ENCODE measurements at regions not wholly inside any gene's neighbourhood (a gene's known extent, or its start where the extent isn't known, plus 50 kb on each side); places are given as distances from the start of the nearest gene placed in this dataset.

GRCh38 chr4:140316799-140317198 lies 56.6 kb upstream of the SCOC start:
- no peak for DNase-seq (ENCODE audit: low read depth in 2 of 2)

GRCh38 chr4:140315970-140316369 lies 57.5 kb upstream of the SCOC start:
- DNase-seq (ENCODE audit: low read depth in 2 of 2), result no peak

DNA sequence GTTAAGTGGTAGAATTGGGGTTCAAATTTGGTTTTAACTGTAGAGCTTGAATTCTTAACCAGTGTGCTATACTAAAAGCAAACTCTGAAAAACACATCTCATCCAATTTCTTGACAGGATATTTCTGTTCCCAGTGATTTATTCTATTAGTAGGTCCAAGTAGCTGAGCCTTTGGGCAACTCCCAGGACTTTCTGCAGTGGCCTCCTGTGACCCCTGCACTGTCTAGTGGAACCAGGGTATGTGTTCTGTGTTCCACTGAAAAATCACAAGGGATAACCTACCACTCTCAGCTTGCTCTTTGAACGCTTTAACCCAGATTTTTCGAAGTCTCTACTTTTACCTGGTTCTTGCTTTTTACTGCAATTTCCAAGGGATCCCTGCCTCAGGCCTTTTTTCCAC lies 58.0 kb upstream of the SCOC start:
- no peak for DNase-seq (ENCODE audit: low read depth in 2 of 2)

DNA sequence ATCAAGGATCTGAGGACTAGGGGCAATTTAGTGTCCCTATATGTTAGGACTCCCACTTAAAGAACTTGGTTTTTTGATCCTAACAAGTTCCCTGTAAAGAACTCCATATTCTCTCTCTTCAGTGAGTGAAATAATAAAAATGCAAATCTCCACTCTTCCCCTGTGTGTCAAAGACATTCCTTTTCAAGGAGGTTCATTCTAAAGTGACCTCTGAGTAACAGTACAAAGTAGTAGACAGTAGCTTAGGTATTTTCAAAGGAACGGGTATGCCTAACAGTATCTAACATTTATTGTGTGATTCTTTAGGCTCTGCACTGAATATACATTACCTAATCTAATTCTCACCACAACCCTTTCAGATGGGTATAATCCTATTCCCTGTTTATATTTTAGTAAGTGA lies 58.4 kb upstream of the SCOC start:
- DNase-seq (ENCODE audit: low read depth in 2 of 2), result no peak

GRCh38 chr4:140312100-140312499 lies 61.3 kb upstream of the SCOC start:
- no peak for DNase-seq (ENCODE audit: low read depth in 2 of 2)

GRCh38 chr4:140311257-140311835 lies 62.1 kb upstream of the SCOC start:
- DNase-seq (ENCODE audit: low read depth in 2 of 2), result no peak

GRCh38 chr4:140309124-140309870 lies 64.1 kb upstream of the SCOC start:
- no peak for DNase-seq (ENCODE audit: low read depth in 2 of 2)

- DNase-seq (ENCODE audit: low read depth in 2 of 2), result peak in 1 of 2 donors; percentile 69
Measured at GRCh38 chr4:140308366-140309123, 64.9 kb upstream of the SCOC start.

DNA sequence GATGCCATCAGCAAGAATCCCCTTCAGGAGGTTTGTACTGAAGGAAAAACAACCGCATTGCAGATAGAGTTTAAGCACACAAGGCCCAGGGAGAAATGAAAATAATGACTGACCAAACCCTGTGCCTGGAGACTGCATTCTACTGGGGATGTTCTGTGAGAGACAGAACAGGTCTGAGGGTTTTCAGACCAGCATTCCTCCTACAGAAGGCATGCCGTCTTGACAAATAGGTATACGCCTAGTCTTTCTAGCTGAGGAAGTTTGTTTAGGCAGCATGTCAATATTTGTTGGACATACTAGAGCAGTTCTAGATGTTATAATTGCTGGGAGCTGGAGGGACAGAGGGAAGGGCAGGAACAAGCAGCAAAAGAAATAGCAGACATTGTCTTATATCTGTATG lies 68.4 kb upstream of the SCOC start:
- DNase-seq (ENCODE audit: low read depth in 2 of 2), result no peak

GRCh38 chr4:140304346-140304745 lies 69.1 kb upstream of the SCOC start:
- DNase-seq (ENCODE audit: low read depth in 2 of 2), result no peak

- DNase-seq (ENCODE audit: low read depth in 2 of 2), result no peak
Measured at GRCh38 chr4:140302151-140302859, 71.1 kb upstream of the SCOC start.

GRCh38 chr4:140300271-140300970 lies 73.0 kb upstream of the SCOC start:
- DNase-seq (ENCODE audit: low read depth in 2 of 2), result peak; percentile 17 to 64

DNA sequence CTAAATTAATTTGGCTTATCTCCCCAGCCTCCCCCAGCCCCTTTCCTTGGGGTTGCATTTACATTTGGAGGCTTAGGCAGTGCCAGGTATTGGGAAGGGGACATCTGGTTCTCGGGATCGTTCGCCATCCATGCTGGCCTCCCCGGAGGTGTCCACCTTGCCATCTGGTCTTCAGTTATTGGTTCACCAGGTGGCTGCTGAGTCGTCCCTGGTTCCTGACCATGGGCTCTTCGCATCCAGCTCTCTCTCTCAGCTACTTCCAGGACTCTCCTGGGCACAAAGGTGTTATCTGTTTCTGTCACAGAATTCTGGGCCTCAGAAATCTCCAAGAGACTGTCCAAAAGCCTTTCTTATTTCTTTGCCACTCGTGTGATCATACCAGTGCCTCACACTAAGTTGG lies 75.4 kb upstream of the SCOC start:
- no peak for DNase-seq (ENCODE audit: low read depth in 2 of 2)

DNA sequence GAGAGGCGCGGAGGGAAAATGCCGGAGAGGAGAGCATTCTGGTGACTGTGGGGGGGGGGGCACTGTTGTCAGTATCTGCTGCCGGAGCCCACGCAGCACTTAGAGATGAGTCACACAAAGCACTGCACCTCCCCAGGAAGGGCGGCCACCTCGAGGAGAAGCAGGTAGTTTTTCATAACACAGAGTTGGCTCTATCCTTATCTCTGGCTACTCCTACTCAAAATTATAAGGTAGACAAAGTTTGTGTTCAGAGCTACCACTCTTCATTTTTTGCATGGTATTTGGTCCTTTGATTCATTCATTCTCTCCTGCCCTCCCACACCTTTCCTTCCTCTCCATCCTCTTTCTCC lies 76.2 kb upstream of the SCOC start:
- no peak for DNase-seq (ENCODE audit: low read depth in 2 of 2)

- DNase-seq (ENCODE audit: low read depth in 2 of 2), result peak; percentile 64 to 91
Measured at GRCh38 chr4:140296335-140297220, 76.9 kb upstream of the SCOC start.

- DNase-seq (ENCODE audit: low read depth in 2 of 2), result no peak
Measured at GRCh38 chr4:140293979-140294378, 79.5 kb upstream of the SCOC start.

DNA sequence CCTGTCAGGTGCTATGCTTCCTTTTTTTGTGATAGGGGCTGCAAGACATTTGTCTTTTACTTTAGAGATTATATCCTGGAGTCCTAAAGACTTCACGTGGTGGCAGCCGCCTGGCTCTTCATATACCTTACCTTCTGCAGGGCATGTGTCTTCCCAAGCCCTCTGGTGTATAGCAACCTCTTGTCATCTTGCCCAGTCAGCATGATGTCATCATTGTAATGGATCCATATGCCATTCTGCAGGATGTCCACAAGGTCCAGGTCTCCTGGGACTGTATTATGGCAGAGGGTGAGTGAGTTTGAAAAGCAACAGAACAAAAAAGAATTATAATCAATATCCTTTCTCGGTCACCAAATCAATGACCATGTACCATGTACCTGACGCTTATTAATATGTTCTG lies 82.2 kb upstream of the SCOC start:
- DNase-seq (ENCODE audit: low read depth in 2 of 2), result no peak

DNA sequence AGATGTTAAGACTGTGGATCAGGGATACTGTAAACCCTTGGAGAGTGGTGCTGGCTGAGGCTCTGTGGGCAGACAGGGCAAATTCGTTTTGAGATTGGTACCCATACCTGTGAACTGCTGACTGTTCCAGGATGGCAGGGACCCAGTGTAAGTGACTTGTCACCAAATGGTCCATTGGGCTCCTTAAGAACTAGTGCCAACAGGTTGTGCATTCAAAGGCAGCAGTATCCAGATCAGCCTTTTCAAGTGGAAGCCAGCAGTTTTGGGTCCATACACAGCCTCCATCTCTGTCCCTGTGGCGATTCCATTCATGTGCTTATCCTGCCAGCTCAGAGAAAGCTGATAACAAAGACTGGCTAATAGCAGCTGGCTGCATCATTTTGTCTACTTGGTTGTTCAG lies 84.0 kb upstream of the SCOC start:
- no peak for DNase-seq (ENCODE audit: low read depth in 2 of 2)

- DNase-seq (ENCODE audit: low read depth in 2 of 2), result no peak
Measured at GRCh38 chr4:140286456-140286855, 87.0 kb upstream of the SCOC start.

- DNase-seq (ENCODE audit: low read depth in 2 of 2), result no peak
Measured at GRCh38 chr4:140284456-140284855, 89.0 kb upstream of the SCOC start.
